Muscle layer of colon (tissue), 2 donors: ENCODE measurements at regions not wholly inside any gene's neighbourhood (a gene's known extent, or its start where the extent isn't known, plus 50 kb on each side); places are given as distances from the start of the nearest gene placed in this dataset.

Experiments used
- H3K27ac ChIP-seq: one replicate; pipeline ENCODE4 v1.7.0; 2013; ENCODE audit warnings: low read depth, mild to moderate bottlenecking, low read length, moderate library complexity
- H3K27me3 ChIP-seq, 2 donors: one replicate each; pipeline ENCODE4 v1.7.0; 2013; ENCODE audit warnings: low read length in 2 of 2, mild to moderate bottlenecking in 2 of 2; ENCODE audit not compliant: insufficient read depth in 2 of 2, control insufficient read depth in 1 of 2
- H3K36me3 ChIP-seq: one replicate; pipeline ENCODE4 v1.7.0; 2013; ENCODE audit warnings: mild to moderate bottlenecking, low read length; ENCODE audit not compliant: insufficient read depth
- H3K4me1 ChIP-seq: one replicate; pipeline ENCODE4 v1.7.0; 2013; ENCODE audit warnings: mild to moderate bottlenecking, low read length; ENCODE audit not compliant: insufficient read depth
- H3K4me3 ChIP-seq, 2 donors: one replicate each; pipeline ENCODE4 v1.7.0; 2013; ENCODE audit warnings: low read length in 2 of 2, low read depth in 1 of 2, mild to moderate bottlenecking in 1 of 2, moderate library complexity in 1 of 2
- H3K9ac ChIP-seq: one replicate; pipeline ENCODE4 v1.7.0; 2013; ENCODE audit warnings: low read length
- H3K9me3 ChIP-seq: one replicate; pipeline ENCODE4 v1.7.0; 2013; ENCODE audit warnings: mild to moderate bottlenecking, low read length
- donor health status: abdominal sarcoma.
- donor health status: Adenocarcinoma of cecum.

DNA sequence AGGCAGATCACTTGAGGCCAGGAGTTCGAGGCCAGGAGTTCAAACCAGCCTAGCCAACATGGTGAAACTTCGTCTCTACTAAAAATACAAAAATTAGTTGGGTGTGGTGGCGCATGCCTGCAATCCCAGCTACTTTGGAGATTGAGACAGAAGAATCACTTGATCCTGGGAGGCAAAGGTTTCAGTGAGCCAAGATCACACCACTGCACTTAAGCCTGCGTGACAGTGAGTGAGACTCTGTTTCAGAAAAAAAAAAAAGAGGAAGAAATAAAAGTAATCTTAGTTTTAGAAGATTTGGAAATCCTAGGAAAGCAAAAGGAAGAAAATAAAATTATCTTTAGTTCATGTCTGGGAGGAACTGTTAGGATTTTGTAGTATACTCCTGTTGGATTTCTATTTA is 77.2 kb downstream of the IL12A start:
- H3K9ac ChIP-seq: no peak overlapping the region
- no peaks in the 10 kb centered on the region for H3K4me1 ChIP-seq
- no peak overlapping the region for H3K4me3 ChIP-seq
- no peaks in the 10 kb centered on the region for H3K27me3 ChIP-seq
- H3K36me3 ChIP-seq: no peaks in the 10 kb centered on the region
- no peak overlapping the region for H3K27ac ChIP-seq
- no peaks in the 10 kb centered on the region for H3K9me3 ChIP-seq

DNA sequence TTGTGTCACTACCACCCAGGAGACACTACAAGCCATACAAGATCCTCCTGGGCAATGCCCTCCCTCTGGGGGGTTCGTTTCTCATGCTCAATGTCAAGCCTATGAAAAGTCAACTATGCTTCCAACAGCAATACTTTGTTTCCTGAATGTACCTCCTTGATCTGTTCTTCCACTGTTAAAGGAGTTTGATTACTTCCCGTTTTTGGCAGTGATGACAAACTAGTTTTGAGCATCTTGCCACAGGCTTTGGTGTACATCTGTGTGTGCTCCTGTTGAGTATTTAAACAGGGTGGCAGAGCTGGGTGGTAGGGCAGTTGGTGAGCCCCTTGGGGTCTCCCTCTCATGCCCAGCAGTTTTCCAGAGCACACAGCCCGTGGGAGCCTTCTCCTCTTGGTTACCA is 81.4 kb downstream of the IL12A start:
- no peaks in the 10 kb centered on the region for H3K36me3 ChIP-seq
- no peak overlapping the region for H3K27ac ChIP-seq

DNA sequence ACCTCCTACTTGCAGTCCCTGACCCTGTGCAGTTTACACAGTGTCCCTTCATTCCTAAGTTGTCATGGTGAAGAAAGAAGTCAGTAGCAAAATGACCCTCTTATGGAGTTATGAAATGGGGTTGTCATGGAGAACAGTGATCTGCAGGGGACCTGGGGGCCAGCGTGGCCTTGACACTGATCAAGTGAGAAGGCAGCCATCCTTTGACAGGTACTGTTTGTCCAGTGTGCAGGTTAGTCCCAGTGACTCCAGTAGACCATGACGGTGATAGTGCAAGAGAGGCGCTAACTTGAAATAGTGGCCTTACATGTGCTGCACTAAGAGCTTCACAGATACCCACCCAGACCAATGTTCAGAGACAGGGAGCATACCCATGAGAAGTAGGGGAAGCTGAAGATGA is 87.9 kb downstream of the IL12A start:
- Histone ChIP-seq H3K27ac (no peak overlapping the region), H3K4me1 (no peaks in the 10 kb centered on the region), H3K36me3 (no peaks in the 10 kb centered on the region), H3K9me3 (no peaks in the 10 kb centered on the region), H3K4me3 (no peak overlapping the region), H3K27me3 (no peaks in the 10 kb centered on the region), H3K9ac (no peak overlapping the region)

More for the DNA sequence above, 81.4 kb downstream of the IL12A start:
- H3K4me1 ChIP-seq: no peaks in the 10 kb centered on the region
- no peaks in the 10 kb centered on the region for H3K9me3 ChIP-seq
- H3K4me3 ChIP-seq: no peak overlapping the region
- H3K27me3 ChIP-seq: no peaks in the 10 kb centered on the region
- no peak overlapping the region for H3K9ac ChIP-seq

DNA sequence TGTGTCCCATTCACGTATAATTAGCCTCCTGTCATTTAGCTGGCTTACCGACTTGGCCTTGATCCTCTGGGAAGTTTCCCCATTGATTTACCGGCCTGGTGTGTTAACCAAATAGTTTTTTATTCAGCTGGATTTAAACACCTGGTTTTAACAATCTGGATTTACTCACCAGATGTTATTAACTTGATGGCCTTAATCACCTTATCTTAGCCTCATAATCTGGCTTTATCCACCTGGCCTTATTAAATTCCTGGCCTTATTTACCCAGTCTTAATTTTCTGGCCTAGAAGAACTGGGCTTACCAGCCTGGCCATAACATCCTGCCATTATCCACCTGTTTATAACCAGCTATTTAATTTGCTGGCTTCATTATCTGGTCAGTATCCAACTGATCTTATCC is 89.9 kb downstream of the IL12A start:
- Histone ChIP-seq H3K27ac (no peak overlapping the region), H3K36me3 (no peaks in the 10 kb centered on the region), H3K9ac (no peak overlapping the region), H3K4me1 (no peaks in the 10 kb centered on the region), H3K4me3 (no peak overlapping the region), H3K27me3 (no peaks in the 10 kb centered on the region), H3K9me3 (no peaks in the 10 kb centered on the region)

DNA sequence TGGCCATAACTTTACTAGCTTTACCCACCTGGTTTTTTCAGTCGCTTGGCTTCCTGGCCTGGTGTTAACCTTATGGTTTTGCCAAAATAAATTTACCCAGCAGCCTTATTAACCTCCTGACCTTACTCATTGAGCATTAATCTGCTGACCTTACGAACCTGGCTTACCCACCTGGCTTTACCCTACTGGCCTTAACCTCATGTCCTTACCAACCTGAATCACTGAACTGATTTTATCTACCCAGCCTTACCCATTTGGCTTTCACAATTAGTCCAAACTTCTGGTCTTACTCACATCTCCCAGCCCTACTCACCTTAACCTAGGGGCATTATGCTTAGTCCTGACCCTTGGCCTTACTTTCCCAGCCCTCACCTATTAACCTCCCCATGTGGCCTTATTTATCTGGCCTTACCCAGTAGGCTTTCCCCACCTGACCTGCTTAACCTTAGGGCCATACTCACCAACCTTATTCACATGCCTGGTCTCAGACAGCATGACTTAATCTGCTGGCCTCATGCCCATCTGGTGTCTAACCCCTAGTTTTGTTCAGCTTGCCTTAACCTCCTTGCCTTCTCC is 93.4 kb downstream of the IL12A start:
- Histone ChIP-seq H3K36me3 (no peaks in the 10 kb centered on the region), H3K27ac (no peak overlapping the region), H3K4me1 (no peaks in the 10 kb centered on the region), H3K4me3 (no peak overlapping the region), H3K27me3 (no peaks in the 10 kb centered on the region), H3K9ac (no peak overlapping the region), H3K9me3 (no peaks in the 10 kb centered on the region)

DNA sequence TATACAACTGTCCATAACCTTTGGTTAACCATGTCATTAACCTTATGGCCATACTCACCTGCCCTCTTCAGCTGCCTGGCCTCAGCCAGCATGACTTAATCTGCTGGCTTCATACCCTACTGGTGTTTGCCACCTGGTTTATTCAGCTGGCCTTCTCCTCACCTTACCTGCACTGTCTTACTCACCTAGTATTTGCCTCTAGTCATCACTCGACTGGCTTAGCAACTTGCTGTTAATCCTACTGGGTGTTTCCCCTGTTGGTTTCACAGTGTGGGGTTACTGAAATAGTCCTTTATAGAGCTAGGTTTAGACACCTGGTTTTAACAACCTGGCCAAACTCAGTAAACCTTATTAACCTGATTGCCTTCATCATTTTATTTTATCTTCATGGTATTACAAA is 96.4 kb downstream of the IL12A start:
- H3K27me3 ChIP-seq: no peaks in the 10 kb centered on the region
- no peak overlapping the region for H3K9ac ChIP-seq
- no peak overlapping the region for H3K27ac ChIP-seq
- H3K9me3 ChIP-seq: no peaks in the 10 kb centered on the region
- no peaks in the 10 kb centered on the region for H3K36me3 ChIP-seq
- H3K4me3 ChIP-seq: no peak overlapping the region
- H3K4me1 ChIP-seq: no peaks in the 10 kb centered on the region

DNA sequence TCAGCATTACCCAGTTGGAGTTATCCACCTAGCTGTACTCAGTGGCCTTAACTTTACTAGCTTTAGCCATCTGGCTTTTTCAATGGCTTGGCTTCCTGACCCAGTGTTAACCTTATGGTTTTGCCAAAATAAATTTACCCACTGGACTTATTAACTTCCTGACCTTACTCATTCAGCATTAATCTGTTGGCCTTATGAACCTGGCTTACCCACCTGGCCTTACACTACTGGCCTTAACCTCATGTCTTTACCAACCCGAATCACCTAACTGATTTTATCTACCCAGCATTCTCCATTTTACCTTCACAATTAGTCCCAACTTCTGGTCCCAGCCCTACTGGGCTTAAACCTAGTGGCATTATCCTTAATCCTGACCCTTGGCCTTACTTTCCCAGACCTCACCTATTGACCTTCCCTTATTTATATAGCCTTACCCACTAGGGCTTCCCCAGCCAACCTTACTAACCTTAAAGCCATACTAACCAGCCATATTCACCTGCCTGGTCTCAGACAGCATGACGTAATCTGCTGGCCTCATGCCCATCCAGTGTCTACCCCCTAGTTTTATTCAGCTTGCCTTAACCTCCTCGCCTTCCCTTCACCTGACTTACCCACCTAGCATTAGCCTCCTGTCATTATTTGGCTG is 100.0 kb downstream of the IL12A start:
- Histone ChIP-seq H3K9me3 (no peaks in the 10 kb centered on the region), H3K36me3 (no peaks in the 10 kb centered on the region), H3K4me1 (no peaks in the 10 kb centered on the region), H3K4me3 (no peak overlapping the region), H3K9ac (no peak overlapping the region), H3K27me3 (no peaks in the 10 kb centered on the region), H3K27ac (no peak overlapping the region)

DNA sequence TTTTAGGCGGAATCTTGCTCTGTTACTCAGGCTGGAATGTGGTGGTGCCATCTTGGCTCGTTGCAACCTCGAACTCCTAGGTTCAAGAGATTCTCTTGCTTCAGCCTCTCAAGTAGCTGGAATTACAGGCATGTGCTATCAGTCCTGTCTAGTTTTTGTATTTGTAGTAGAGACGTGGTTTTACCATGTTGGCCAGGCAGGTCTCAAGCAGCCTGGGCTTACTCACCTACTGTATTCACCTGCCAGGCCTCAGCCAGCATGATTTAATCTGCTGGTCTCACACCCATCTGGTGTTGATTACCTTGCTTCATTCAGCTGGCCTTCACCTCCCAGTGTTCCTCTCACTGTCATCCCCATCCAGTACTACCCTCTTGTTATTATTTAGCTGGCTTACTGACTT is 102.0 kb downstream of the IL12A start:
- Histone ChIP-seq H3K4me1 (no peaks in the 10 kb centered on the region), H3K4me3 (no peak overlapping the region), H3K27me3 (no peaks in the 10 kb centered on the region), H3K9me3 (no peaks in the 10 kb centered on the region), H3K27ac (no peak overlapping the region), H3K36me3 (no peaks in the 10 kb centered on the region), H3K9ac (no peak overlapping the region)

DNA sequence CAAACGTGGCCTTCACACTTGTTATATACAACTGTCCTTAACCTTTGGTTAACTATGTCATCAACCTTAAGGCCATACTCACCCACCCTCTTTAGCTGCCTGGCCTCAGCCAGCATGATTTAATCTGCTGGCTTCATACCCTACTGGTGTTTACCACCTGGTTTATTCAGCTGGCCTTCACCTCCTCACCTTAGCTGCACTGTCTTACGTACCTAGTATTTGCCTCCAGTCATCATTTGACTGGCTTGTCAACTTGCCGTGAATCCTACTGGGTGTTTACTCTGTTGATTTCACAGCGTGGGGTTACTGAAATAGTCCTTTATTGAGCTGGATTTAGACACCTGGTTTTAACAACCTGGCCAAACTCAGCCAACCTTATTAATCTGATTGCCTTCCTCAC is 102.8 kb downstream of the IL12A start:
- no peaks in the 10 kb centered on the region for H3K9me3 ChIP-seq
- H3K4me1 ChIP-seq: no peaks in the 10 kb centered on the region
- H3K27ac ChIP-seq: no peak overlapping the region
- no peaks in the 10 kb centered on the region for H3K27me3 ChIP-seq
- H3K36me3 ChIP-seq: no peaks in the 10 kb centered on the region
- no peak overlapping the region for H3K9ac ChIP-seq
- H3K4me3 ChIP-seq: no peak overlapping the region

DNA sequence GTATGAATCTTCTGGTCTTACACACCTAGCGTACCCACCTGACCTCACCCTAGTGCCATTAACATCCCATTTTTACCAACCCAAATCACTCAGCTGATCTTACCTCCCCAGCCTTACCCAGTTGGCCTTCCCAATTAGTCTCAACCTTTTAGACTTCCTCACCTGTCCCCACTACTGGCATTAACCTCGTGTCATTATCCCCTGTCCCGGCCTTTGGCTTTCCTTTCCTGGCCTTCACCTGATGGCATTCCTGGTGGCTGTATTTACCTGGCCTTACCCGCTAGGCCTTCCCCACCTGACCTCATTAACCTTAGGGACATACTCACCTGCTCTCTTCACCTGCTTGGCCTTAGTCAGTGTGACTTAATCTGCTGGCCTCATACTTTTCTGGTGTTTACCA is 104.1 kb downstream of the IL12A start:
- Histone ChIP-seq H3K9ac (no peak overlapping the region), H3K4me1 (no peaks in the 10 kb centered on the region), H3K36me3 (no peaks in the 10 kb centered on the region), H3K27me3 (no peaks in the 10 kb centered on the region), H3K9me3 (no peaks in the 10 kb centered on the region), H3K27ac (no peak overlapping the region), H3K4me3 (no peak overlapping the region)

DNA sequence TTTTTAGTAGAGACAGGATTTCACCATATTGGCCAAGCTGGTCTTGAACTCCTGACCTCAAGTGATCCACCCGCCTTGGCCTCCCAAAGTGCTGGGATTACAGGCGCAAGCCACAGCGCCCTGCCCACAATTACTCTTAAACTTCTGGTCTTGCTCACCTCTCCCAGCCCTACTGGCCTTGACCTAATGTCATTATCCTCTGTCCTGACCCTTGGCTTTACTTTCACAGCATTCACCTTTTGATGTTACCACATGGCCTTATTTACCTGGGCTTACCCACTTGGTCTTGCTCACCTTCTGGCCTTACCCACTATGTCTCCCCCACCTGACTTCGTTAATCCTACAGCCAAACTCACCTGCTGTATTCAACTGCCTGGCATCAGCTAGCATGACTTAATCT is 105.9 kb downstream of the IL12A start:
- no peaks in the 10 kb centered on the region for H3K36me3 ChIP-seq
- no peaks in the 10 kb centered on the region for H3K27me3 ChIP-seq
- no peak overlapping the region for H3K4me3 ChIP-seq
- H3K9me3 ChIP-seq: no peaks in the 10 kb centered on the region
- no peaks in the 10 kb centered on the region for H3K4me1 ChIP-seq
- no peak overlapping the region for H3K9ac ChIP-seq
- no peak overlapping the region for H3K27ac ChIP-seq

DNA sequence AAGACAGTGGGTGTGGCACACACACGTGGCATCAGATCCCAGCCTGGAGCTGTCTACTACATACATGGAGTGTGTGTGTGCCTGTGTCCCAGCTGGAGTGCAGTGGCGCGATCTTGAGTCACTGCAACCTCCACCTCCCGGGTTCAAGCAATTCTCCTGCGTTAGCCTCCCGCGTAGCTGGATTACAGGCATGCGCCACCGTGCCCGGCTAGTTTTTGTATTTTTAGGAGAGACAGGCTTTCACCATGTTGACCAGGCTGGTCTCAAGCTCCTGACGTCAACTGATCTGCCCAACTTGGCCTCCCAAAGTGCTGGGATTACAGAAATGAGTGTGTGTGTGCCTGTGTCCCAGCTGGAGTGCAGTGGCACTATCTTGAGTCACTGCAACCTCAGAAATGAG is 108.8 kb downstream of the IL12A start:
- Histone ChIP-seq H3K27ac (no peak overlapping the region), H3K36me3 (no peaks in the 10 kb centered on the region), H3K4me3 (no peak overlapping the region), H3K9me3 (no peaks in the 10 kb centered on the region), H3K9ac (no peak overlapping the region), H3K27me3 (no peaks in the 10 kb centered on the region), H3K4me1 (no peaks in the 10 kb centered on the region)
